ENCODE measurements at regions not wholly inside any gene's neighbourhood (a gene's known extent, or its start where the extent isn't known, plus 50 kb on each side); places are given as distances from the start of the nearest gene placed in this dataset.

DNA sequence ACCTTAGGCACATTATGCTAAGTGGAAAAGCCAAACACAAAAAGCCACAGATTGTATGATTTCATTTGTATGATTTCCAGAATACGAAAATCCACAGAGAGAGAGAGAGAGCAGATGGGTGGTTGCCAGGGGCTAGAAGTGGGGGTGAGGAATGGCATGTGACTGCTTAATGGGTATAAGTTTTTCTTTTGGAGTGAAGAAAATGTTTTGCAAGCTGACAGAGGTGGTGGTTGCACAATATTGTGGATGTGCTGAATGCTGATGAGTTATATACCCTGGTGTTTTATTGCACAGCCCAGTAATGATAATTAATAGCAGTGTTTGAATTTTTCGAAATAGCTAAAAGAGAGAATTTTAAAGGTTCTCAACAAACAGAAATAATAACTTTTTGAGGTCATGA, 386.1 kb upstream of the HS3ST1 start:
- TF ChIP-seq, protein P1, sequence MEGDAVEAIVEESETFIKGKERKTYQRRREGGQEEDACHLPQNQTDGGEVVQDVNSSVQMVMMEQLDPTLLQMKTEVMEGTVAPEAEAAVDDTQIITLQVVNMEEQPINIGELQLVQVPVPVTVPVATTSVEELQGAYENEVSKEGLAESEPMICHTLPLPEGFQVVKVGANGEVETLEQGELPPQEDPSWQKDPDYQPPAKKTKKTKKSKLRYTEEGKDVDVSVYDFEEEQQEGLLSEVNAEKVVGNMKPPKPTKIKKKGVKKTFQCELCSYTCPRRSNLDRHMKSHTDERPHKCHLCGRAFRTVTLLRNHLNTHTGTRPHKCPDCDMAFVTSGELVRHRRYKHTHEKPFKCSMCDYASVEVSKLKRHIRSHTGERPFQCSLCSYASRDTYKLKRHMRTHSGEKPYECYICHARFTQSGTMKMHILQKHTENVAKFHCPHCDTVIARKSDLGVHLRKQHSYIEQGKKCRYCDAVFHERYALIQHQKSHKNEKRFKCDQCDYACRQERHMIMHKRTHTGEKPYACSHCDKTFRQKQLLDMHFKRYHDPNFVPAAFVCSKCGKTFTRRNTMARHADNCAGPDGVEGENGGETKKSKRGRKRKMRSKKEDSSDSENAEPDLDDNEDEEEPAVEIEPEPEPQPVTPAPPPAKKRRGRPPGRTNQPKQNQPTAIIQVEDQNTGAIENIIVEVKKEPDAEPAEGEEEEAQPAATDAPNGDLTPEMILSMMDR (IDR thresholded peaks at IDR 0.05; ENCODE audit: low read depth, low read length, missing input control), result no peak
- TF ChIP-seq, protein P2, sequence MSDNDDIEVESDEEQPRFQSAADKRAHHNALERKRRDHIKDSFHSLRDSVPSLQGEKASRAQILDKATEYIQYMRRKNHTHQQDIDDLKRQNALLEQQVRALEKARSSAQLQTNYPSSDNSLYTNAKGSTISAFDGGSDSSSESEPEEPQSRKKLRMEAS (IDR thresholded peaks at IDR 0.05), result no peak
- TF ChIP-seq RAD21 (IDR thresholded peaks at IDR 0.05) (no peak), NR2F2 (IDR thresholded peaks at IDR 0.05) (no peak), GABPA (IDR thresholded peaks at IDR 0.05 in 1 of 2, conservative IDR thresholded peaks at IDR 0.05 in 1 of 2) (no peak)
- TF ChIP-seq, protein P3, sequence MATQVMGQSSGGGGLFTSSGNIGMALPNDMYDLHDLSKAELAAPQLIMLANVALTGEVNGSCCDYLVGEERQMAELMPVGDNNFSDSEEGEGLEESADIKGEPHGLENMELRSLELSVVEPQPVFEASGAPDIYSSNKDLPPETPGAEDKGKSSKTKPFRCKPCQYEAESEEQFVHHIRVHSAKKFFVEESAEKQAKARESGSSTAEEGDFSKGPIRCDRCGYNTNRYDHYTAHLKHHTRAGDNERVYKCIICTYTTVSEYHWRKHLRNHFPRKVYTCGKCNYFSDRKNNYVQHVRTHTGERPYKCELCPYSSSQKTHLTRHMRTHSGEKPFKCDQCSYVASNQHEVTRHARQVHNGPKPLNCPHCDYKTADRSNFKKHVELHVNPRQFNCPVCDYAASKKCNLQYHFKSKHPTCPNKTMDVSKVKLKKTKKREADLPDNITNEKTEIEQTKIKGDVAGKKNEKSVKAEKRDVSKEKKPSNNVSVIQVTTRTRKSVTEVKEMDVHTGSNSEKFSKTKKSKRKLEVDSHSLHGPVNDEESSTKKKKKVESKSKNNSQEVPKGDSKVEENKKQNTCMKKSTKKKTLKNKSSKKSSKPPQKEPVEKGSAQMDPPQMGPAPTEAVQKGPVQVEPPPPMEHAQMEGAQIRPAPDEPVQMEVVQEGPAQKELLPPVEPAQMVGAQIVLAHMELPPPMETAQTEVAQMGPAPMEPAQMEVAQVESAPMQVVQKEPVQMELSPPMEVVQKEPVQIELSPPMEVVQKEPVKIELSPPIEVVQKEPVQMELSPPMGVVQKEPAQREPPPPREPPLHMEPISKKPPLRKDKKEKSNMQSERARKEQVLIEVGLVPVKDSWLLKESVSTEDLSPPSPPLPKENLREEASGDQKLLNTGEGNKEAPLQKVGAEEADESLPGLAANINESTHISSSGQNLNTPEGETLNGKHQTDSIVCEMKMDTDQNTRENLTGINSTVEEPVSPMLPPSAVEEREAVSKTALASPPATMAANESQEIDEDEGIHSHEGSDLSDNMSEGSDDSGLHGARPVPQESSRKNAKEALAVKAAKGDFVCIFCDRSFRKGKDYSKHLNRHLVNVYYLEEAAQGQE (IDR thresholded peaks at IDR 0.05), result no peak
